ENCODE measurements at regions not wholly inside any gene's neighbourhood (a gene's known extent, or its start where the extent isn't known, plus 50 kb on each side); places are given as distances from the start of the nearest gene placed in this dataset.

GRCh38 chr4:164358400-164358799 lies 395.5 kb upstream of the SMIM31 start:
- TF ChIP-seq CTCF (IDR thresholded peaks at IDR 0.05) (no peak), POLR2A (IDR thresholded peaks at IDR 0.05) (no peak)
